ENCODE measurements at regions not wholly inside any gene's neighbourhood (a gene's known extent, or its start where the extent isn't known, plus 50 kb on each side); places are given as distances from the start of the nearest gene placed in this dataset.

DNA sequence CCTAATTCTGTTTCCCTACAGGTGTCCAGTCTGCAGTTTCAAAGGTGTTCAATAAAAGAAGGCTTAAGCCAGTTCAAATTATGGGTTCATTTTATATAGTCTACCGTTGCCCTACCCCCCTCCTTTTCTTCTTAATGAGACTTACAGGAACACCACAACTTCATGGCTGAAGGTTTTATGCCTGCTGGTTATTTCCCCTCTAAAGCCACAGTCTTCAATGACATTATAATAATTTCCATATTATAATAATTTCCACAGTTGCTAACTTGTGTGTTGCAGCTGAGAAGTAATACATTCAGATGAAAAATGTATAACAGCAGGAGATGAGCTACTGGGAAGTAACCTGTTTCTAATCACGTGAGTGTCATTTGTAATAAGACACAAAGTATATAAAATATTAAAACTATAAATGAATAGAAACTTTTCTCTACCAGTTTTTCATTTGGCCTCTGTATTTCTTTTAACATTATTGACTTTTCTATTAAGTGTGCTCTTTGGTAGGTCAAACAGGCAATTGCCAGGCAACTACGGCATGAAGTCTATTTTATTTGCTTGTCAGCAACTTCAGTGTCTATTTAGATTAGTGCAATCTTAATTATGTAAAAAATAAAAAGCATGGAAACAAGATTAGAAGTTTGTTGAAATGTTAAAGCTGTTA, 120.5 kb upstream of the HMHB1 start:
- Mint-ChIP-seq H3K36me3 (peaks cover 10% of the 10 kb centered on the region), H3K4me3 (no peak overlapping the region), H3K9me3 (peaks cover 6% of the 10 kb centered on the region), H3K4me1 (no peaks in the 10 kb centered on the region), H3K27me3 (no peaks in the 10 kb centered on the region), H3K27ac (no peak overlapping the region)
- ATAC-seq = no peak

DNA sequence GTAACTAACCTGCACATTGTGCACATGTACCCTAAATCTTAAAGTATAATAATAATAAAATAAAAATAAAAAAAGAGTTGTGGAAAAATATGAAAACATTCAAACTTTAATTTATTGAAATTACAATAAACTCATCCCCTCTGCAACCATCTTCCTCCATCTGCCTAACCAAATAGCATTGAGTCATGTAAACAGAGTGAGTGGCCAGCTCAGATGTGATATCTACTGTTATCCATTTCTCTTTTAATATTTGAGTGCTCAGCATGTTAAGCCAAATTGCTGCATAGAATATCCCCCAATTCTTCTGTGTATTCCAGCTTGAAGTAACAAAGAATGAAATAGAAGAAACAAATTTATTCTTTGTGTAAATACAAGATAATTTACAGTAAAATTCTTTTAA, 124.4 kb upstream of the HMHB1 start:
- no peaks in the 10 kb centered on the region for H3K27me3 Mint-ChIP-seq
- peaks cover 6% of the 10 kb centered on the region for H3K9me3 Mint-ChIP-seq
- no peak overlapping the region for H3K27ac Mint-ChIP-seq
- no peaks in the 10 kb centered on the region for H3K4me1 Mint-ChIP-seq
- ATAC-seq = no peak
- H3K4me3 Mint-ChIP-seq = no peak overlapping the region
- peaks cover 10% of the 10 kb centered on the region for H3K36me3 Mint-ChIP-seq

DNA sequence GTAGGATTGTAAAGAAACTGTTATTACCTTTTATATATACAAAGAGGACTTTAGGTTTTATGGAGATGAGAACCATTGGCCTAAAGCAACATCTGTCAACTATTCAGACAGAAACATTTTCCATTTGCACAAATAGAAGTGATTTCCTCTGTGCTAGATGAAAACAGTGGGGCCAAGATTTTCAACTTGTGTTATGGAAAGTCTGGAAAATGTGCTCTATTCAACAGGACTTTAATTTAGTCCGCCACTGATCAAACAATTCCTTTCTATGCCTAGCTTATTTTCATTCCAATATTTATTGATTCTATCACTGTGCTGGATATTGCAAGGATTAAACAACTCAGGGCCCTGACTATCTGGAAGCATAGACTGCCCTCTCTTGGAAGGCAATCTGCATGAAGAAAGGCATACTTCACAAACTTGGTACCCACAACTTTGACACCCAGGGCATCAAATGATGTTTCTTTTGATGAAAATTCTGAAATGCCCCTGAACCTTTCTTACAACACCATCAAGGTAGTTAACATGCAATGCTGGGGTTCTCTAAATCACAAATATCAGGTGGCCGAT, 126.6 kb upstream of the HMHB1 start:
- Mint-ChIP-seq H3K9me3 (peaks cover 6% of the 10 kb centered on the region), H3K4me1 (no peaks in the 10 kb centered on the region), H3K36me3 (peaks cover 6% of the 10 kb centered on the region), H3K4me3 (no peak overlapping the region), H3K27ac (no peak overlapping the region), H3K27me3 (no peaks in the 10 kb centered on the region)
- ATAC-seq = no peak

GRCh38 chr5:143683459-143683858, 128.5 kb upstream of the HMHB1 start:
- ATAC-seq = no peak
- H3K4me1 Mint-ChIP-seq = peaks cover 4% of the 10 kb centered on the region
- no peaks in the 10 kb centered on the region for H3K27me3 Mint-ChIP-seq
- no peaks in the 10 kb centered on the region for H3K36me3 Mint-ChIP-seq
- no peak overlapping the region for H3K27ac Mint-ChIP-seq
- no peak overlapping the region for H3K4me3 Mint-ChIP-seq
- H3K9me3 Mint-ChIP-seq = no peaks in the 10 kb centered on the region

DNA sequence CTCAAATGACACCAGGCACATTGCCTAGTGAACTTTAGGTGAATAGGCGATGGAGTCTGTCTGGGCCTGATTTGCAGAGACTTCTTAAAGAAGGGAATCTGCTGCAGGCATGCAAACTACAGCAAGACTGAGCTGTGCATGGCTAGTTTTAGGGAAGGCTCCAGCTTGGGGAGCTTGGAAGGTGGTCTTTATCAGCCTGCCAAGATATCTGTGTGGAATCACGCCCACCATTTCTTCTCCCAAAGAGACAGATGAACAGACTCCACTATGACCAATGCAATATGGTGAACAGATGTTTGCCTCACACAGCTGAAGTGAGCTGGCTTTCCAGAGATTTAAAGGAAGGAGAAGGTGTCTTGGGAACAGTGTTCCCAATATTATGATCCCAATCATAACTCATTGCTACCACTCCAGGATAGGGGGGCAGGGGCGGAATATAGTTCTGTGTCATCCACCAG, 129.0 kb upstream of the HMHB1 start:
- no peaks in the 10 kb centered on the region for H3K36me3 Mint-ChIP-seq
- no peak overlapping the region for H3K4me3 Mint-ChIP-seq
- no peak overlapping the region for H3K27ac Mint-ChIP-seq
- peaks cover 7% of the 10 kb centered on the region for H3K4me1 Mint-ChIP-seq
- H3K27me3 Mint-ChIP-seq = no peaks in the 10 kb centered on the region
- no peak for ATAC-seq
- no peaks in the 10 kb centered on the region for H3K9me3 Mint-ChIP-seq

DNA sequence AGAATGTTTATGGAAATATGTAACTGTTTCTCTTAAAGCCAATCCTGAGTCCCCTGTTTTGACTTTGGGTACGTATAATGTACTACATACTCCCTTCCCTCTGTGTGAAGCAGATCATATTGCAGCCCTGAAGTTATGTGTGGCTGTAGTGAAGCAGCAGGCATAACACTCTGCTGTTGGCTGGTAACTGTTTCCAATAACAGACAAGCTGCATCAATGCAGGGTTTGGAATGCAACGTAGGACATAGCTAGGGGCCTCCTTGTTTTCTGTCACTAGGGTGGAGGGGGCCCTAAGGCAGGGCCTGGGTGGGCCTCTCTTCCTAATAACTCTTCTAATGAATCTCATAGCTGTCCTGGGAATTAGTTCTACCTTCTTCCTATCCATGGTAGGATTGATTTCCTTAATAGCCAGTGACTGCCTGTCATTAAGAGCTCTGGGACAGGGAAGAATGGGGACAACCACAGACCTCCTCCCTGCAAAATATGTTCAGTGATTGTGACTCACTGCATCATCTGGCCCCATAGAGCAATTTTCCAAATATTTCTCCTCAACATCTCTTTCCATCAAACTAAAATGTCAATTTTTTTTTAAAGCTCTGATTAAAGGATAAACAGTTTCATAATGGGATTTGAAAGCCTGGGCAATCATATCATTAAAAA, 129.6 kb upstream of the HMHB1 start:
- Mint-ChIP-seq H3K27ac (no peak overlapping the region), H3K9me3 (no peaks in the 10 kb centered on the region), H3K36me3 (no peaks in the 10 kb centered on the region), H3K4me3 (no peak overlapping the region), H3K27me3 (no peaks in the 10 kb centered on the region), H3K4me1 (peaks cover 7% of the 10 kb centered on the region)
- no peak for ATAC-seq

DNA sequence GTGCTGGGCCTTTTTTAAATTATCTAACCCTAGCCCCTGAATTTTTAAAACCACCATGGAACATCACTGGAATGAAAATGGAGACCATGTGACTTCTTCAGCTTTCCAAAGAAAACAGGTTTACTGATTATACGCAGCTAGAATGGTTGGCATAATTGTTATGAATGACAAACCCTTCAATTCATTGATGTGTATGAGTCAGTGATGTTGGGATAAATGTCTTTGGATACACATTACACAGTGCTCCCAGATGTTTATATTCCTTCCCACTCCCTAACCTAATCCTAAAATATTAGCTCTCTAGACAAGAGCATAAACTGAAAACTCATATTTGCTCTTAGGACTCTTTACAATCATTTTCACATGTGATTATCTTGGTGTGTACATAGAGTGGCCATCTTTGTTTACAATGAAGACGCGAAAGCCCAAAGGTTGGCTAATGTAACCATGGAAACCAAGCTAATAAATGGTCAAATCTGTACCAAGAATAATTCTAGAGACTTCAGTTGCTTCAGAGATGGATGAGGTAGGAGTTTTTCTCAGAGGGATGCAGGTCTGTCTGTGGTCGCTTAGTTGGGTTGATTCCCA, 131.2 kb upstream of the HMHB1 start:
- Mint-ChIP-seq H3K36me3 (no peaks in the 10 kb centered on the region), H3K27ac (no peak overlapping the region), H3K4me3 (no peak overlapping the region), H3K4me1 (peaks cover 7% of the 10 kb centered on the region), H3K27me3 (no peaks in the 10 kb centered on the region), H3K9me3 (no peaks in the 10 kb centered on the region)
- no peak for ATAC-seq

DNA sequence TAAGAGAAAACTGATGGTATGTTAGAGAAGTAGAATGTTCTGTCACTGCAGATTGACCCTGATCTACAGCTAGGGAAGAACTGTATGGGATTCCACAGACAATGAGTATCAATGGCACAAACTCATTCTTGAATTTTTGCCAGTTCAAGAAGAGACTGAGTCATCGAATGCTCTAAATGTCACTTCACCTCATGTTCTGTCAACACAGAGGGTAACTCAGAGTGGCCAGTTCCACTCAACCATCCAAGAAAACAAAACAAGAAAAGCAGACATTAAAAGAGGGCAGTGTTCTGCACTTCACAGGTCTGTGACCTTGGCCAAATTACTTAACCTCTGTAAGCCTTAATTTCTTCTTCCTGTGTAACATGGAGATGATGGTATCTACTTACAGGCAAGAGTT, 132.2 kb upstream of the HMHB1 start:
- H3K27me3 Mint-ChIP-seq = no peaks in the 10 kb centered on the region
- ATAC-seq = no peak
- no peak overlapping the region for H3K27ac Mint-ChIP-seq
- peaks cover 7% of the 10 kb centered on the region for H3K4me1 Mint-ChIP-seq
- H3K36me3 Mint-ChIP-seq = no peaks in the 10 kb centered on the region
- no peak overlapping the region for H3K4me3 Mint-ChIP-seq
- H3K9me3 Mint-ChIP-seq = no peaks in the 10 kb centered on the region

DNA sequence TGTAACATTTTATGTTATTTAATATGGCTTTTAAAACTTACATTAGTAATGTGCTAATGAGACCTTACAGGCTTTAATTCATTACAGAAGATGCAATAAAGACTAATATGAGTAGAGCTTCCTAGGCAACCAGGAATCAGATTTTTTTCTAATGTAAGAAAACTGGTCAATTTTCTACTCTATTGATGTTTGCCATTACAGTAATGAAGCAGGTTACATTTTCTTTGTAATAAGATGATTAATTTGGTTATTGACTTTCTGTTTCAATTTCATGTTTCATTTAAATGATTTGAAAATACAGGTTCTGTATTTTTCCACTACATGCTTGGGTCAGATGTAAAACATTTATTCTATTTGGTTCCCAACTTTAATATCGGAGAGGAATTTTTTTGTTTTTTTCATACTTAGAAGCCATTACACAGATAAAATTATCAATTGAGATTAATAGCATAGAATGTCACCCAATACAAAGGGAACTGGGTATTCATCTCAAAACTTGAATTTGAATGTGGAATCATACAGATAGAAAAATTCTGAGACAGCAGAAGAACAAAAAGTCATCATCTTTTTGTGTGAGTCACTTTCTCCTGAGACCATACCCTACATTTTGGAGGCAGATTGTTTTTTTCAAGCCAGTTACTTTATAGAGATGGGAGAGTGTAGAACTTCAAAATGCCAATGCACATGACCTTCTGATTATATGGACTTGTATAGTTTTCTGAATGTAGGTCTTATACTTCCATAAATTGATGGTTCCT, 133.6 kb upstream of the HMHB1 start:
- H3K36me3 Mint-ChIP-seq = no peaks in the 10 kb centered on the region
- ATAC-seq = no peak
- H3K27me3 Mint-ChIP-seq = no peaks in the 10 kb centered on the region
- no peaks in the 10 kb centered on the region for H3K9me3 Mint-ChIP-seq
- H3K4me3 Mint-ChIP-seq = no peak overlapping the region
- peaks cover 7% of the 10 kb centered on the region for H3K4me1 Mint-ChIP-seq
- no peak overlapping the region for H3K27ac Mint-ChIP-seq

- ATAC-seq = no peak
- H3K36me3 Mint-ChIP-seq = no peaks in the 10 kb centered on the region
- no peak overlapping the region for H3K27ac Mint-ChIP-seq
- H3K9me3 Mint-ChIP-seq = no peaks in the 10 kb centered on the region
- peaks cover 7% of the 10 kb centered on the region for H3K4me1 Mint-ChIP-seq
- no peak overlapping the region for H3K4me3 Mint-ChIP-seq
- H3K27me3 Mint-ChIP-seq = no peaks in the 10 kb centered on the region
Observed at GRCh38 chr5:143677403-143677802, 134.6 kb upstream of the HMHB1 start.

- Mint-ChIP-seq H3K9me3 (no peaks in the 10 kb centered on the region), H3K36me3 (no peaks in the 10 kb centered on the region), H3K27me3 (no peaks in the 10 kb centered on the region), H3K4me1 (peaks cover 7% of the 10 kb centered on the region), H3K27ac (no peak overlapping the region), H3K4me3 (no peak overlapping the region)
- no peak for ATAC-seq
Observed at GRCh38 chr5:143676802-143677201, 135.2 kb upstream of the HMHB1 start.

DNA sequence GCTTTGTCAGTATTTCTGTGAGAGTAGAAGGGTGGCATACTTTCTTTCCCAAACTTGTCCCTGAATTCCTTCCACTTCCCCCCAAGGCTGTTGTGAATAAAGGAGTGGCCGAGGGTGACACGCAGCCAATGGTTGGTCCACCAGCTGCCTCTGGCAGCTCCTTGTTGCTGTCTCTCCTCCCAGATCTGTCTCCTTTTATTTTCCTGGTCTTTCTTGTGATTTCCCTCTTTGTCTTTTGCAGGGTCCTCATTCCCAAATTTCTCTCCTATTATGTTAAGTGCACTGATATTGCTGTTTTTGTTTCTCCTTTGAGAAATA, 137.5 kb upstream of the HMHB1 start:
- Mint-ChIP-seq H3K36me3 (no peaks in the 10 kb centered on the region), H3K4me1 (peaks cover 7% of the 10 kb centered on the region), H3K27me3 (no peaks in the 10 kb centered on the region), H3K4me3 (no peak overlapping the region), H3K9me3 (peaks cover 6% of the 10 kb centered on the region), H3K27ac (no peak overlapping the region)
- ATAC-seq = no peak

- H3K9me3 Mint-ChIP-seq = peaks cover 6% of the 10 kb centered on the region
- H3K27ac Mint-ChIP-seq = no peak overlapping the region
- H3K27me3 Mint-ChIP-seq = no peaks in the 10 kb centered on the region
- no peaks in the 10 kb centered on the region for H3K36me3 Mint-ChIP-seq
- peaks cover 7% of the 10 kb centered on the region for H3K4me1 Mint-ChIP-seq
- H3K4me3 Mint-ChIP-seq = no peak overlapping the region
- no peak for ATAC-seq
Observed at GRCh38 chr5:143673676-143674468, 138.1 kb upstream of the HMHB1 start.

- ATAC-seq = no peak
- no peaks in the 10 kb centered on the region for H3K27me3 Mint-ChIP-seq
- no peaks in the 10 kb centered on the region for H3K36me3 Mint-ChIP-seq
- H3K9me3 Mint-ChIP-seq = peaks cover 6% of the 10 kb centered on the region
- no peaks in the 10 kb centered on the region for H3K4me1 Mint-ChIP-seq
- H3K4me3 Mint-ChIP-seq = no peak overlapping the region
- H3K27ac Mint-ChIP-seq = no peak overlapping the region
Observed at GRCh38 chr5:143672806-143673205, 139.2 kb upstream of the HMHB1 start.

Data from stimulated activated memory B cell treated with anti-CD40 and anti-IgM and Interleukin-4, amounts not matched to agents 10 μg/mL and 1 μg/mL and 100 μg/mL, for 72 hours (primary cell).